NCI-H526 (cell line): ENCODE measurements at regions not wholly inside any gene's neighbourhood (a gene's known extent, or its start where the extent isn't known, plus 50 kb on each side); places are given as distances from the start of the nearest gene placed in this dataset.
"Not testable (repeated sequence)": the region's sequence is repeated elsewhere in the genome, so short reads cannot be mapped to it uniquely, and the experiment has no call there.

Experiments used
- DNase-seq, 2 experiments: peaks; one replicate each; lab custom pipeline; 2025; lab: John Stamatoyannopoulos, UW

- no peak for DNase-seq
Observed at GRCh38 chr4:56142088-56142487, 193.3 kb downstream of the CEP135 start.

DNA sequence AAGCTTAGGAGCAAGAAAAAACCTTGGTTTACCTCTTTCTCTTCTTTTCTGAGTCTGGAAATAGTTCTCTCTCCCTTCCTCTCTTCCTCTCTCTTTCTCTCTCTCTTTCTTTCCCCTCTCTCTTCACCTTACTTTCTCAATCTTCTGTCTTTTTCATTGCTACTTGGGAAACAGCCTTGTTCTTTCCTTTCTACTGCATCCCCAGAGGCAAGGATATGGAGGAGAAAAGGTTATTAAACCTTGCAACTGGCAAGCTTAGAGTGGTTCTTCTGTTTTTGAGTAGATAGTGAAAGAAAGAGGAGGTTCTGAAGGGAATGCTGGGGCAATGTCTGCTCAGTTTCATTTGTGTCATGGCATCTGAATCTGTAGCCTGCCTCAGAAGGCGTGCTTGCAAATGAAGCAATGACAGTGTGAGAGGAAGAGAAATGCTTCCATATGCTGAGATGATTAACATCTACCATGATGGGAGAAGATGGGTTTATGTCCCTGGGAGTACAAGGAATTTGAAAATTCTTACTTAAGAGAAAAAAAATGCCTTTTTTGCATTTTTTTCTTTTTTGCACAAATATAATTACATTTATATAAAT is 190.6 kb downstream of the CEP135 start:
- no peak for DNase-seq

GRCh38 chr4:56134834-56135233 is 186.1 kb downstream of the CEP135 start:
- DNase-seq = not testable (repeated sequence)

DNA sequence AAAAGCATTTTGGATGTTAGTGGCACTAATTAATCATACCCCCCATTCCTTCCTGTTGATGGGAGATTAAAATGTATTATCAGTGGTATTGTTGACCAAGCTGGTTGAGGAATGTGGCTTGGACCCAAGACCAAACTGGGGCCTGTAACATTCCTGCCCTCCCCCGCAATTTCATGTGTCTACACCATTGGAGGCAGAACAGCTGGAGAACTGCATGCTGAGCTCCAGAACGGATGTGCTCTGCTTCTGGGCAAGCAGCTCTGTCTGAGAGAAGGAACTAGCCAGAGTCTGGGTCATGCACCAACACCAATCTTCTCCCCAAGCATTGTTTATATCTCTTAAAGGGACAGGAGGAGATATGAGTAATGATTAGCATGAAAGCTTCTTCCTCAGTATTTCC is 185.5 kb downstream of the CEP135 start:
- no peak for DNase-seq

- DNase-seq = no peak
Observed at GRCh38 chr4:56132835-56133234, 184.1 kb downstream of the CEP135 start.

DNA sequence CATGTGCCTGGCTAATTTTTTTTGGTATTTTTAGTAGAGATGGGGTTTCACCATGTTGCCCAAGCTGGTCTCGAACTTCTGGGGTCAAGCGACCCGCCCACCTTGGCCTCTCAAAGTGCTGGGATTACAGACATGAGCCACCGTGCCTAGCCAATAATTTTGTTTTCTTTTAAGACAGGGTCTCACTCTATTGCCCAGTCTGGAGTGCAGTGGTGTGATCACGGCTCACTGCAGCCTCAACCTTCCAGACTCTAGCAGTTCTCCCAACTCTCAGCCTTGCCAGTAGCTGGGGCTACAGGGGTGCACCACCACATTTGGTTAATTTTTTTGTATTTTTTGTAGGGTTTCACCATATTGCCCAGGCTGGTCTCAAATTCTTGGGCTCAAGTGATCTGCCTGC is 183.4 kb downstream of the CEP135 start:
- not testable (repeated sequence) for DNase-seq

- peak; percentile 11 to 45 for DNase-seq
Observed at GRCh38 chr4:56130606-56131155, 181.9 kb downstream of the CEP135 start.

GRCh38 chr4:56129431-56129861 is 180.7 kb downstream of the CEP135 start:
- peak; percentile 4 to 55 for DNase-seq

DNA sequence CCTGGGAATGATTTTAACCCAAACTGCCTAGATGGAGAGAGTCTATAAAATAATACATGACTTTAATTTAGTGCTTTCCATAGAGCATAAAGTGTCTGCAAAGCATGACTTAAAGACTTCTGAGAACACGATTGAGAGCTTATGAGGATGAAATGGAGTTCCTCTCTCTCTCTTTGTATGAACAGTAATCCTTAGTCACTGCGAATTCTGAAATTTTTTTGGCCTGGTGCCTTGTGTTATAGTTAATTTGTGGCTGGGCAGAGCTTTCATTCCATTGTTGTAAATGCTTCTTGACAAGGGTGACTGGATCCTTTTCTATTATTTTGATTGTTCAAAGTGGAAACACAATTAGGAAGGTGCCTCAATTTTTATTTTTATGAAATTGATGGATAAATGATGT is 179.5 kb downstream of the CEP135 start:
- no peak for DNase-seq

DNA sequence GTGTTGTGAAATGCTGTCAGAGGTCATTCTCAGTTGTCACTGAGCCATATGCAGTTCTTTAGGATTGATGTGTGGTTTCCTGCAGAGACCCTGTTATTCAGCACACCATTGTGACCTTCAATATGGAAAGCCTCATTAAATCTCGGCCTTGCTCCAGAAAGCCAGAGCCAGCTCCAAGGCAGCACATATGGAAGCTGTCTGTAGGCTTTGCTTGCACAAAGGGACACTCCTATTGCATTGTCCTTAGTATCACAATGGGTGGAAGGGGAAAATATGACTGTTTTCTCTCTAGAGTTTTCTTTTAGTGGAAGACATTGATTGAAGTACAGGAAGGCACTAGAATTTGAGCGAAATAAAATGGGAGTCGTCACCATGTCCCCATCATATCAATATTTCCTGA is 179.0 kb downstream of the CEP135 start:
- DNase-seq = no peak

DNA sequence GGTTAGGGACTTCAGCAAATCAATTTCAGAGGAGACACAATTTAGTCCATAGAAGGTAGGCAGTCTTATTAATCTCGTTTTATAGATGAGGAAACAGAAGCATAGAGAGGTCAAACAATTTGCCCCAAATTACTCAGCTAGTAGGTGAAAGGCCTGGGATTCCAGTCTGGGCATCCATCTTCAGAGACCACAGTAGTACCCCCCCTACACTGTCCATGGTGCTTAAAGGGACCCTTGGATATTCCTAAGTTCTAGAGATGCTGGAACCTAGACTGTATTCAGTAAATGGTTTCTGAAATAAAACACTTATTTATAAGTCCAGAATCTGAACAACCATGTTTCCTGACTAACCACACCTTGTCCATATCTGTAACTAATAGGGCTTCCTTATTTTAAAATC is 174.8 kb downstream of the CEP135 start:
- DNase-seq = no peak

- DNase-seq = no peak
Observed at GRCh38 chr4:56123051-56123450, 174.3 kb downstream of the CEP135 start.

DNA sequence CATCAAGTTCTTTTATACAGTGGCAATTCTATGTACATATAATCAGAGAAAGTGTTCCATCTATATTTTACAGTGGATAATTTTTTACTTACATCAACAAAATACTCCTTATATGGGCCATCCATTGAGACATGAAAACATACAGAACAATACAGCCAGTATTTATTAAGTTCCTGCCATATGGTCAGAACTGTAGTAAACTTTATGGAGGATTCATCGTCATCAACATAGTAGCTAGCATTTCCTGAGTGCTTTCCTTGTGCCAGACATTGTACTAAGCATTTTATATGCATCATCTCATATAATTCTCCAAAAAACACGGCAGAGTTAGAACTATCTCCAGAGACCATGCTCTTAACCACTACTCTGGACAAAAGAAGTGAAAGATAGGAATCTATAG is 170.1 kb downstream of the CEP135 start:
- DNase-seq = no peak

DNA sequence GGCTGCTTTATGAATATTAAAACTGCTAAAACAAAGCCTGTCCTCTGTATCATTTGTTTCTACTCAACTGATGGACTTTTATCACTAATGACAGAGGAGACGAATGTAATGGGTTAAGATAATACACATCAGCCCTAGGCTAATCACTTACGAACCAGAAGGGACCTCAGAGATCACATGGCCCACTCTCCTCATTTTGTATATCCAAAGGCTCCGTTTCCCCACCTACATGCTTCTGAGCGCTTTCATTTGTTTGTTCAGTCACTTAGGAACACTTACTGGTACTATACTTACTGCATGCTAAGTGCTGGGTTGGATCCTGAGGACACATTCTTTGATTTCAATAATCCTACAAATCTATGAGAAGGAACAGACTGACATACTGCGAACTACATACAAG is 169.3 kb downstream of the CEP135 start:
- DNase-seq = no peak

- no peak for DNase-seq
Observed at GRCh38 chr4:56115898-56116297, 167.2 kb downstream of the CEP135 start.

DNA sequence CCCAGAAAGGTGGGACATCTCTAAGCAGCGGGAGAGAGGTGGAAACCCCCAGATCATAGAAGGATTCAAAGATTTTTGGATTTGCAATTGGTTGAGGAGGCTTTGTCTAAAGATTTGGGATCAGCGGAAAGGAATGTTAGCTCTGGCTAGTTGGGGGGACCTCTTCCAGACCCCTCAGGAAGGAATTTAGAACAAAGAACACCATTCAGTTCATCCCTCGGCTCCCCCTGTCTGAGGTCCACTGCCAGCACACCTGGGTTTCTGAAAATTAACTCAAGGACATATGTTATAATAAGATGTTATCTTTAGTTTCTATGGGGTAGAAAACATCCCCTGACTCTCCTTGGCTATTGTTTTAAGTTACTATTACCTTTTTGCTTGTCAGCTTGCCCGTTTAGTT is 163.6 kb downstream of the CEP135 start:
- no peak for DNase-seq

DNA sequence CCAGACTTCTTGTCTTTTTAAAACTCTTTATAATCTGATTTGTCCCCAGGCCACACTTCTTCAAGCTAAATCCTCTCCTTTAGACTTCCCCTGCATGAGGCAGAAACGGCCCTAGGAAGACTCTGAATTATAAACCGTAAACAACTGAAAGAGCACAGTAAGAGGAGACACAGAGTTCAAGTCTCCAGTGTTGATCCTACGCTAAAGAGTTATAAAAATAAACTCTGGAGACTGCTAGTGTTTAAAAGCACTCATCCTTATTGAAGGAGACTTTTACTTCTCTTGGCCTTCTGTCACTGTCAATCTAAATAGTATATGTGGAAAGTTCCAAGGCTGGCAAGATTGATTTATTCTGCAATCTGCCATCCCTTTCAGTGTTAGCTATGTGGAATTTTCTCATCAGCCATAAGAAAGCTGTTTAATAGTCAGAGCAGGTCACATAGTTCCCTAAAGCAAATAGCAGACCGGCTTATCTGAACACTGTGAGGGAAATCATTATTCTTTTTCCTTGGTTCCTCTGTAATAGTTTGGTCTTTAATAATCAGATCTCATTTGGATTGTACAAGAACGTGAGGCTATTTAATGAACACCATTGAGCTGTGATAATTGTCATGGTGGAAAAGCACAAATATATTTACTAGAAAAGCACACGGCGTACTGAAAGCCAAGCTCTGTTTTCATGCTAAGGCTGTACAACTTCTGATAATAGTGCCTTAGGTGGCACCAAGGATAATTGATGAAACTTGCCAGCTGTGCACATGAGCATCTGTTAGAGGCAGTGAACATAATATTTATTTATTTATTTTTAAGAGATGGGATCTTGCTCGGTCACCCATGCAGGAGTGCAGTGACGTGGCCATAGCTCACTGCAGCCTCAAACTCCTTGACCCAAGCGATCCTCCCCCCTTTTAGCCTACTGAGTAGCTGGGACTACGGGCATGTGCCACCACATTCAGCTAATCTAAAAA is 157.7 kb downstream of the CEP135 start:
- DNase-seq = no peak

GRCh38 chr4:56104188-56104587 is 155.4 kb downstream of the CEP135 start:
- no peak for DNase-seq

DNA sequence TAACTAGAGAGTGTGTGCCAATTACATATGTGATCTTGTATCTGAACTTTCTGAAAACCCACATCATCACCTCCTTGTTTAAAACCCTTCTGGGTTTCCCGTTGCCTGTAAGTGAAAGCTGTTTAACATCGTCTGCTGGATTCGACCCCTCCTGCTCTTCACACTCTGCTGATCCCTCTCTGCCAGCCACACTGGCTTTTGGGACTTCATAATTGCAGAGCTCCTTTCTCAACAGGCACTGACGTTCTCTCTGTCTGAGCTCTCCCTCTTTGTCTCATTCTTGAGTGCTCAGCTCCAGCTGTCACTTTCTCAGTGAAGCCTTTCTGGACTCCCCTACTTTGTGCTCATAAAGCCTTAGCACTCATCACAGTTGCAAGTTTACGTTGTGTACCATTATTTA is 153.9 kb downstream of the CEP135 start:
- no peak for DNase-seq

- no peak for DNase-seq
Observed at GRCh38 chr4:56099378-56099786, 150.6 kb downstream of the CEP135 start.

DNA sequence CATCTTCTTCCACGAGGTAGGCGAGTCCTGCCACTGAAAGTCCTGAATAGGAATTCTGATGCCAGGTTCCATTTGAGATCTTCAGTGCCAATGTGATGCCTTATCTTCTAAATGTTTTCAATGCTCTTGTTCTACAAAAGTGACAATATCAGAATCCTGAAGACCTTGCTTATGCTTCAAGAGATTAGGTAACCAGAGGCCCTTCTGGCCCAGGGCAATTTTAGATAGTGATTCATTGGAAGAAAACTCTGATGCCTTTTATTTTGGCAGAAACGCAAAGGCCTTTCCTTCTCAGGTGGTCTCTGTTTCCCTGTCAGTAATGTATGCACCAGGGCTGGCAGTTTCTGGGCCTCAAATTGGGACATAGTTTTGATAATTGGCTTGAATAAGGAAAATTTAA is 144.8 kb downstream of the CEP135 start:
- no peak for DNase-seq

- no peak for DNase-seq
Observed at GRCh38 chr4:56092540-56092939, 143.8 kb downstream of the CEP135 start.

DNA sequence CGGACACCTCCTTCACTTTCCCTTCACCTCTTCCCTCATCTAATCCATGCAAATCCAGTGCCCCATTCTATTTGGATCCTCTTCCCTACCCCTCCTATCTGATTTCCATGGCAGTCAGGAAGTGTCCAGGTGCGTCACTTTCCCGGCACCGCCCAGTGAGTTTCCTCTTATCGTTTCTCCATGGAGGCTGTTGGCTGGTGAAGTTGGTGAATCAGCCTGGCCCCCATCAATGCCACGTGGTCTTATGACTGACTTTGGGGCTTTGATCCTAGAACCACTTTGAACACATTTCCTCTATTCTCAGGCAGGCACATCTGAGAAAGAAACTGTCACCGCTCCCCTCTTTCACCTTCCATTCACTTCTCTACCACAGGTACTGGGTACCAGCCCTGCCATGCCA is 137.8 kb downstream of the CEP135 start:
- DNase-seq = peak in 1 of 2 experiments; percentile 32
